ENCODE measurements at regions not wholly inside any gene's neighbourhood (a gene's known extent, or its start where the extent isn't known, plus 50 kb on each side); places are given as distances from the start of the nearest gene placed in this dataset.

GRCh38 chr13:72534951-72535640 is 192.3 kb downstream of the MZT1 start:
- DNase-seq (ENCODE audit: low read depth in 1 of 2, low spot score in 1 of 2), result no peak

- DNase-seq (ENCODE audit: low read depth in 1 of 2, low spot score in 1 of 2), result no peak
Observed at GRCh38 chr13:72530471-72530870, 197.0 kb downstream of the MZT1 start.

- DNase-seq (ENCODE audit: low read depth in 1 of 2, low spot score in 1 of 2), result no peak
Observed at GRCh38 chr13:72527333-72527732, 200.1 kb downstream of the MZT1 start.

- DNase-seq (ENCODE audit: low read depth in 1 of 2, low spot score in 1 of 2), result no peak
Observed at GRCh38 chr13:72523593-72523992, 203.8 kb downstream of the MZT1 start.

- no peak for DNase-seq (ENCODE audit: low read depth in 1 of 2, low spot score in 1 of 2)
Observed at GRCh38 chr13:72523049-72523448, 204.4 kb downstream of the MZT1 start.

- no peak for DNase-seq (ENCODE audit: low read depth in 1 of 2, low spot score in 1 of 2)
Observed at GRCh38 chr13:72521940-72522661, 205.3 kb downstream of the MZT1 start.

GRCh38 chr13:72514146-72514545 is 213.3 kb downstream of the MZT1 start:
- DNase-seq (ENCODE audit: low read depth in 1 of 2, low spot score in 1 of 2), result no peak

- no peak for DNase-seq (ENCODE audit: low read depth in 1 of 2, low spot score in 1 of 2)
Observed at GRCh38 chr13:72508392-72508791, 219.0 kb downstream of the MZT1 start.

- DNase-seq (ENCODE audit: low read depth in 1 of 2, low spot score in 1 of 2), result no peak
Observed at GRCh38 chr13:72507416-72508199, 219.8 kb downstream of the MZT1 start.

- no peak for DNase-seq (ENCODE audit: low read depth in 1 of 2, low spot score in 1 of 2)
Observed at GRCh38 chr13:72506706-72507105, 220.7 kb downstream of the MZT1 start.

- no peak for DNase-seq (ENCODE audit: low read depth in 1 of 2, low spot score in 1 of 2)
Observed at GRCh38 chr13:72505376-72505775, 222.1 kb downstream of the MZT1 start.

GRCh38 chr13:72504131-72504841 is 223.1 kb downstream of the MZT1 start:
- no peak for DNase-seq (ENCODE audit: low read depth in 1 of 2, low spot score in 1 of 2)

- DNase-seq (ENCODE audit: low read depth in 1 of 2, low spot score in 1 of 2), result no peak
Observed at GRCh38 chr13:72500851-72501250, 226.6 kb downstream of the MZT1 start.

- no peak for DNase-seq (ENCODE audit: low read depth in 1 of 2, low spot score in 1 of 2)
Observed at GRCh38 chr13:72495681-72496080, 231.7 kb downstream of the MZT1 start.

- no peak for DNase-seq (ENCODE audit: low read depth in 1 of 2, low spot score in 1 of 2)
Observed at GRCh38 chr13:72489751-72490150, 237.7 kb downstream of the MZT1 start.

- no peak for DNase-seq (ENCODE audit: low read depth in 1 of 2, low spot score in 1 of 2)
Observed at GRCh38 chr13:72473321-72473720, 254.1 kb downstream of the MZT1 start.

- no peak for DNase-seq (ENCODE audit: low read depth in 1 of 2, low spot score in 1 of 2)
Observed at GRCh38 chr13:72469906-72470305, 257.5 kb downstream of the MZT1 start.

- no peak for DNase-seq (ENCODE audit: low read depth in 1 of 2, low spot score in 1 of 2)
Observed at GRCh38 chr13:72463561-72463960, 263.9 kb downstream of the MZT1 start.

- no peak for DNase-seq (ENCODE audit: low read depth in 1 of 2, low spot score in 1 of 2)
Observed at GRCh38 chr13:72462726-72463125, 264.7 kb downstream of the MZT1 start.

GRCh38 chr13:72462166-72462565 is 265.3 kb downstream of the MZT1 start:
- no peak for DNase-seq (ENCODE audit: low read depth in 1 of 2, low spot score in 1 of 2)

GRCh38 chr13:72458701-72459100 is 268.7 kb downstream of the MZT1 start:
- no peak for DNase-seq (ENCODE audit: low read depth in 1 of 2, low spot score in 1 of 2)

All from activated CD4-positive, alpha-beta T cell treated with anti-CD3 and anti-CD28 coated beads, Interleukin-2, amount 50 U/mL, for 24 hours (primary cell).